Astrocyte (in vitro differentiated cells and primary cell): ENCODE measurements at regions not wholly inside any gene's neighbourhood (a gene's known extent, or its start where the extent isn't known, plus 50 kb on each side); places are given as distances from the start of the nearest gene placed in this dataset.

ENCODE experiments used
- DNase-seq: peaks from one replicate; pipeline ENCODE4 v3.0.0-alpha.2; 2010; ENCODE audit warnings: low read depth
- FAIRE-seq: peaks from 2 replicates; lab custom pipeline; 2011; peaks lifted over from hg19 to GRCh38; lab: Jason Lieb, UNC
- H2AFZ ChIP-seq: 2 replicates; pipeline ENCODE4 v1.6.0; 2012; ENCODE audit warnings: low read depth, low read length, inconsistent platforms
- H3K27ac ChIP-seq: 2 replicates; pipeline ENCODE4 v1.5.1; 2011; ENCODE audit warnings: low read depth, low read length, inconsistent platforms
- H3K27me3 ChIP-seq: 2 replicates; pipeline ENCODE4 v1.6.0; 2011; ENCODE audit warnings: low read length, inconsistent platforms; ENCODE audit not compliant: insufficient read depth
- H3K36me3 ChIP-seq: 2 replicates; pipeline ENCODE4 v1.5.1; 2011; ENCODE audit warnings: low read length, inconsistent platforms; ENCODE audit not compliant: insufficient read depth
- H3K4me1 ChIP-seq: 2 replicates; pipeline ENCODE4 v1.5.1; 2011; ENCODE audit warnings: low read length, inconsistent platforms; ENCODE audit not compliant: insufficient read depth
- H3K4me2 ChIP-seq: 2 replicates; pipeline ENCODE4 v1.6.0; 2012; ENCODE audit warnings: low read length, inconsistent platforms
- H3K4me3 ChIP-seq: 2 replicates; pipeline ENCODE4 v1.5.1; 2011; ENCODE audit warnings: low read depth, mild to moderate bottlenecking, low read length, inconsistent platforms; ENCODE audit not compliant: insufficient read depth
- H3K79me2 ChIP-seq: 2 replicates; pipeline ENCODE4 v1.6.0; 2012; ENCODE audit warnings: mild to moderate bottlenecking, low read length, inconsistent platforms; ENCODE audit not compliant: insufficient read depth
- H3K9ac ChIP-seq: 2 replicates; pipeline ENCODE4 v1.6.0; 2012; ENCODE audit warnings: mild to moderate bottlenecking, low read length, inconsistent platforms
- H3K9me3 ChIP-seq: 2 replicates; pipeline ENCODE4 v1.5.1; 2012; ENCODE audit warnings: low read depth, mild to moderate bottlenecking, low read length, inconsistent platforms; ENCODE audit not compliant: insufficient read depth
- H4K20me1 ChIP-seq: 2 replicates; pipeline ENCODE4 v1.6.0; 2012; ENCODE audit warnings: low read length, inconsistent platforms; ENCODE audit not compliant: insufficient read depth
- H3K27ac Mint-ChIP-seq: one replicate; pipeline ENCODE4 v1.8.0; 2021; ENCODE audit warnings: mild to moderate bottlenecking, mixed read lengths; ENCODE audit not compliant: unreplicated experiment
- H3K27me3 Mint-ChIP-seq: one replicate; pipeline ENCODE4 v1.8.0; 2021; ENCODE audit warnings: low read depth, mixed read lengths; ENCODE audit not compliant: unreplicated experiment
- H3K36me3 Mint-ChIP-seq: one replicate; pipeline ENCODE4 v1.8.0; 2021; ENCODE audit warnings: low read depth, mixed read lengths; ENCODE audit not compliant: unreplicated experiment
- H3K4me1 Mint-ChIP-seq: one replicate; pipeline ENCODE4 v1.8.0; 2021; ENCODE audit warnings: low read depth, mixed read lengths; ENCODE audit not compliant: unreplicated experiment
- H3K4me3 Mint-ChIP-seq: one replicate; pipeline ENCODE4 v1.8.0; 2021; ENCODE audit warnings: mild to moderate bottlenecking, moderate library complexity, mixed read lengths; ENCODE audit not compliant: unreplicated experiment
- H3K9me3 Mint-ChIP-seq: one replicate; pipeline ENCODE4 v1.8.0; 2021; ENCODE audit warnings: mild to moderate bottlenecking, mixed read lengths; ENCODE audit not compliant: unreplicated experiment
- EZH2 ChIP-seq: IDR thresholded peaks from 2 replicates; pipeline ENCODE4 v1.6.1; 2012; ENCODE audit warnings: mild to moderate bottlenecking, low read length, inconsistent platforms; ENCODE audit not compliant: insufficient read depth
- TF ChIP-seq, protein P1 (sequence below): IDR thresholded peaks from 2 replicates; pipeline ENCODE4 v1.5.1; 2011; ENCODE audit warnings: low read depth, mild to moderate bottlenecking, inconsistent platforms, low read length, moderate library complexity; ENCODE audit not compliant: insufficient read depth

DNA sequence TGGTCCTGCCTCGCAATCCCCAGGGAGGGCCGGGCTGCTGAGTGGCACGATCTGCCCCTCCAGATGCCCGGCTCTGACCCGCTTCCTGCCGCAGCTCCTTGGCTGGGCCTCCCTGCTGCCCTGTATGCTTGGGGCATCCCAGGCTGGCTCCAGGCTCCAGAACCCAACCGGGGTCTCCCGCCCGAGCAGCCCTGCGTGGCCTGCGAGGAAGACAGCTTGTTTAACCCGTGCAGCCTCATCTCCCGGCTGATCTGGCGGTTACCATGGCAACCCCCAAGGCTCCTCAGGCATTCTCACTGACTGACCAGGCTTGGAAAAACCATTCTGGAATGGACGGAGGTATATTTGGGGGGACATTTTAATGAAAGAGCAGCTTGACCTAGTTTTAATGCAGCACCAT lies 232.4 kb upstream of the MYO3A start:
- Mint-ChIP-seq H3K27me3 (peaks cover 4% of the 10 kb centered on the region), H3K4me3 (no peak overlapping the region), H3K27ac (no peak overlapping the region), H3K9me3 (no peaks in the 10 kb centered on the region), H3K4me1 (peaks cover 3% of the 10 kb centered on the region), H3K36me3 (no peaks in the 10 kb centered on the region)
- no peak overlapping the region for H3K4me2 ChIP-seq
- H3K79me2 ChIP-seq, result no peaks in the 10 kb centered on the region
- H3K27ac ChIP-seq, result no peak overlapping the region
- H3K4me3 ChIP-seq, result no peak overlapping the region
- no peaks in the 10 kb centered on the region for H3K4me1 ChIP-seq
- FAIRE-seq (no peak), DNase-seq (no peak)
- no peaks in the 10 kb centered on the region for H3K9me3 ChIP-seq
- no peaks in the 10 kb centered on the region for H3K27me3 ChIP-seq
- no peak overlapping the region for H2AFZ ChIP-seq
- H3K9ac ChIP-seq, result no peak overlapping the region
- no peaks in the 10 kb centered on the region for H4K20me1 ChIP-seq
- H3K36me3 ChIP-seq, result no peaks in the 10 kb centered on the region
- no peak for TF ChIP-seq EZH2
- TF ChIP-seq, protein P1, sequence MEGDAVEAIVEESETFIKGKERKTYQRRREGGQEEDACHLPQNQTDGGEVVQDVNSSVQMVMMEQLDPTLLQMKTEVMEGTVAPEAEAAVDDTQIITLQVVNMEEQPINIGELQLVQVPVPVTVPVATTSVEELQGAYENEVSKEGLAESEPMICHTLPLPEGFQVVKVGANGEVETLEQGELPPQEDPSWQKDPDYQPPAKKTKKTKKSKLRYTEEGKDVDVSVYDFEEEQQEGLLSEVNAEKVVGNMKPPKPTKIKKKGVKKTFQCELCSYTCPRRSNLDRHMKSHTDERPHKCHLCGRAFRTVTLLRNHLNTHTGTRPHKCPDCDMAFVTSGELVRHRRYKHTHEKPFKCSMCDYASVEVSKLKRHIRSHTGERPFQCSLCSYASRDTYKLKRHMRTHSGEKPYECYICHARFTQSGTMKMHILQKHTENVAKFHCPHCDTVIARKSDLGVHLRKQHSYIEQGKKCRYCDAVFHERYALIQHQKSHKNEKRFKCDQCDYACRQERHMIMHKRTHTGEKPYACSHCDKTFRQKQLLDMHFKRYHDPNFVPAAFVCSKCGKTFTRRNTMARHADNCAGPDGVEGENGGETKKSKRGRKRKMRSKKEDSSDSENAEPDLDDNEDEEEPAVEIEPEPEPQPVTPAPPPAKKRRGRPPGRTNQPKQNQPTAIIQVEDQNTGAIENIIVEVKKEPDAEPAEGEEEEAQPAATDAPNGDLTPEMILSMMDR, result no peak

- Histone ChIP-seq H3K4me1 (no peaks in the 10 kb centered on the region), H3K9me3 (no peaks in the 10 kb centered on the region), H3K36me3 (no peaks in the 10 kb centered on the region), H4K20me1 (no peaks in the 10 kb centered on the region), H3K27me3 (no peaks in the 10 kb centered on the region), H3K27ac (no peak overlapping the region), H2AFZ (no peak overlapping the region), H3K4me3 (no peak overlapping the region), H3K4me2 (no peak overlapping the region), H3K79me2 (no peaks in the 10 kb centered on the region), H3K9ac (no peak overlapping the region)
- Mint-ChIP-seq H3K27ac (no peak overlapping the region), H3K4me1 (peaks cover 3% of the 10 kb centered on the region), H3K4me3 (no peak overlapping the region), H3K36me3 (no peaks in the 10 kb centered on the region), H3K9me3 (no peaks in the 10 kb centered on the region), H3K27me3 (no peaks in the 10 kb centered on the region)
- DNase-seq, result no peak
- no peak for FAIRE-seq
- TF ChIP-seq, protein P1, result no peak
- no peak for TF ChIP-seq EZH2
These were observed 229.4 kb upstream of the MYO3A start for GRCh38 chr10:25704622-25705021.

GRCh38 chr10:25707572-25707971 lies 226.5 kb upstream of the MYO3A start:
- Histone ChIP-seq H3K79me2 (no peaks in the 10 kb centered on the region), H3K27ac (no peak overlapping the region), H4K20me1 (no peaks in the 10 kb centered on the region), H3K9me3 (no peaks in the 10 kb centered on the region), H3K27me3 (no peaks in the 10 kb centered on the region), H3K4me2 (no peak overlapping the region), H3K4me3 (no peak overlapping the region), H2AFZ (no peak overlapping the region), H3K9ac (no peak overlapping the region), H3K36me3 (no peaks in the 10 kb centered on the region), H3K4me1 (no peaks in the 10 kb centered on the region)
- H3K27me3 Mint-ChIP-seq, result no peaks in the 10 kb centered on the region
- H3K4me3 Mint-ChIP-seq, result no peak overlapping the region
- H3K9me3 Mint-ChIP-seq, result no peaks in the 10 kb centered on the region
- TF ChIP-seq, protein P1, result no peak
- TF ChIP-seq EZH2, result no peak
- FAIRE-seq (no peak), DNase-seq (no peak)
- no peak overlapping the region for H3K27ac Mint-ChIP-seq
- H3K36me3 Mint-ChIP-seq, result no peaks in the 10 kb centered on the region
- H3K4me1 Mint-ChIP-seq, result peaks cover 3% of the 10 kb centered on the region
